ENCODE measurements at regions not wholly inside any gene's neighbourhood (a gene's known extent, or its start where the extent isn't known, plus 50 kb on each side); places are given as distances from the start of the nearest gene placed in this dataset.

GRCh38 chr5:166430491-166431319 is 1860.7 kb upstream of the WWC1 start:
- DNase-seq (ENCODE audit: low read depth), result no peak

- DNase-seq (ENCODE audit: low read depth), result no peak
Measured at GRCh38 chr5:166431456-166431855, 1860.0 kb upstream of the WWC1 start.

GRCh38 chr5:166433679-166434078 is 1857.8 kb upstream of the WWC1 start:
- no peak for DNase-seq (ENCODE audit: low read depth)

GRCh38 chr5:166436872-166437271 is 1854.6 kb upstream of the WWC1 start:
- no peak for DNase-seq (ENCODE audit: low read depth)

GRCh38 chr5:166486348-166486747 is 1805.1 kb upstream of the WWC1 start:
- DNase-seq (ENCODE audit: low read depth), result no peak

GRCh38 chr5:166488560-166488959 is 1802.9 kb upstream of the WWC1 start:
- no peak for DNase-seq (ENCODE audit: low read depth)

- no peak for DNase-seq (ENCODE audit: low read depth)
Measured at GRCh38 chr5:166493040-166493439, 1798.4 kb upstream of the WWC1 start.

- no peak for DNase-seq (ENCODE audit: low read depth)
Measured at GRCh38 chr5:166493612-166494011, 1797.8 kb upstream of the WWC1 start.

- no peak for DNase-seq (ENCODE audit: low read depth)
Measured at GRCh38 chr5:166497496-166498104, 1793.8 kb upstream of the WWC1 start.

GRCh38 chr5:166499447-166500240 is 1791.8 kb upstream of the WWC1 start:
- DNase-seq (ENCODE audit: low read depth), result no peak

- no peak for DNase-seq (ENCODE audit: low read depth)
Measured at GRCh38 chr5:166503506-166503905, 1787.9 kb upstream of the WWC1 start.

- no peak for DNase-seq (ENCODE audit: low read depth)
Measured at GRCh38 chr5:166505067-166505466, 1786.4 kb upstream of the WWC1 start.

GRCh38 chr5:166505544-166505943 is 1785.9 kb upstream of the WWC1 start:
- no peak for DNase-seq (ENCODE audit: low read depth)

GRCh38 chr5:166507810-166508425 is 1783.5 kb upstream of the WWC1 start:
- no peak for DNase-seq (ENCODE audit: low read depth)

GRCh38 chr5:166509085-166509484 is 1782.4 kb upstream of the WWC1 start:
- DNase-seq (ENCODE audit: low read depth), result no peak

- DNase-seq (ENCODE audit: low read depth), result no peak
Measured at GRCh38 chr5:166517976-166518375, 1773.5 kb upstream of the WWC1 start.

- no peak for DNase-seq (ENCODE audit: low read depth)
Measured at GRCh38 chr5:166523206-166523605, 1768.2 kb upstream of the WWC1 start.

- no peak for DNase-seq (ENCODE audit: low read depth)
Measured at GRCh38 chr5:166529200-166529599, 1762.2 kb upstream of the WWC1 start.

- no peak for DNase-seq (ENCODE audit: low read depth)
Measured at GRCh38 chr5:166532456-166533220, 1758.8 kb upstream of the WWC1 start.

GRCh38 chr5:166535641-166536040 is 1755.8 kb upstream of the WWC1 start:
- no peak for DNase-seq (ENCODE audit: low read depth)

GRCh38 chr5:166540156-166540555 is 1751.3 kb upstream of the WWC1 start:
- DNase-seq (ENCODE audit: low read depth), result no peak

Data from LHCN-M2 (cell line).